Caco-2 (cell line): ENCODE measurements at regions not wholly inside any gene's neighbourhood (a gene's known extent, or its start where the extent isn't known, plus 50 kb on each side); places are given as distances from the start of the nearest gene placed in this dataset.

ENCODE experiments used
- BruUV-seq: library from RNA; stranded (reverse); fragments of 400-500 nt; replicated peaks from 2 replicates; lab custom pipeline; 2021; lab: Mats Ljungman, UMichigan
- CTCF ChIA-PET: fragments of 300-600 bp; sonication (Branson Sonifier 250); formaldehyde crosslinking; loops from one replicate; lab custom pipeline; 2022; ENCODE audit warnings: antibody characterized with exemption; lab: Charles Lee
- POLR2A ChIA-PET: fragments of 300-600 bp; sonication (Branson Sonifier 250); formaldehyde crosslinking; loops from one replicate; lab custom pipeline; 2022; ENCODE audit warnings: antibody characterized with exemption; lab: Charles Lee
- DNase-seq, 2 experiments: peaks; one replicate each; pipeline versions ENCODE4 v3.0.0 to v3.0.0-alpha.2; 2020 to 2022
- H3K27me3 ChIP-seq: replicated peaks from 2 replicates; pipeline ENCODE4 v1.6.0; 2011; ENCODE audit warnings: low read length; ENCODE audit not compliant: control insufficient read depth, insufficient read depth
- H3K36me3 ChIP-seq: 2 replicates; pipeline ENCODE4 v1.5.1; 2011; ENCODE audit warnings: low read length; ENCODE audit not compliant: control insufficient read depth, insufficient read depth
- H3K4me1 ChIP-seq: fragments of 250-450 bp; sonication (Bioruptor Pico); 2 replicates; pipeline ENCODE4 v1.5.1; 2020; ENCODE audit warnings: mild to moderate bottlenecking
- H3K4me3 ChIP-seq: 2 replicates; pipeline ENCODE4 v1.5.1; 2011; ENCODE audit warnings: low read depth, mild to moderate bottlenecking, control low read depth, low read length
- H3K9me3 ChIP-seq: fragments of 250-450 bp; sonication (Bioruptor Pico); 2 replicates; pipeline ENCODE4 v1.5.1; 2020; ENCODE audit warnings: mild to moderate bottlenecking, moderate library complexity
- H3K27ac Mint-ChIP-seq: one replicate; pipeline ENCODE4 v1.8.0; 2022; ENCODE audit warnings: mixed read lengths; ENCODE audit not compliant: unreplicated experiment
- H3K27me3 Mint-ChIP-seq: one replicate; pipeline ENCODE4 v1.8.0; 2022; ENCODE audit warnings: mixed read lengths; ENCODE audit not compliant: insufficient read depth, unreplicated experiment
- H3K36me3 Mint-ChIP-seq: one replicate; pipeline ENCODE4 v1.8.0; 2022; ENCODE audit warnings: mild to moderate bottlenecking, mixed read lengths; ENCODE audit not compliant: insufficient read depth, unreplicated experiment
- H3K4me1 Mint-ChIP-seq: one replicate; pipeline ENCODE4 v1.8.0; 2022; ENCODE audit warnings: low read depth, mixed read lengths; ENCODE audit not compliant: unreplicated experiment
- H3K4me3 Mint-ChIP-seq: one replicate; pipeline ENCODE4 v1.8.0; 2022; ENCODE audit warnings: mild to moderate bottlenecking, moderate library complexity, mixed read lengths; ENCODE audit not compliant: unreplicated experiment
- H3K9me3 Mint-ChIP-seq: one replicate; pipeline ENCODE4 v1.8.0; 2022; ENCODE audit warnings: mixed read lengths; ENCODE audit not compliant: unreplicated experiment
- CTCF ChIP-seq, 2 experiments: fragments of 200-600 bp in 1 of 2; IDR thresholded peaks; 1 replicate in 1 of 2; 2 replicates in 1 of 2; pipeline versions ENCODE4 v1.5.1 to v1.8.0; 2011 to 2022; ENCODE audit warnings: antibody characterized with exemption in 1 of 2, control low read depth in 1 of 2, inconsistent platforms in 1 of 2, low read depth in 1 of 2, low read length in 1 of 2, mild to moderate bottlenecking in 1 of 2, moderate library complexity in 1 of 2; ENCODE audit not compliant: insufficient read depth in 1 of 2, severe bottlenecking in 1 of 2, unreplicated experiment in 1 of 2
- intact Hi-C: fragments of 100-400 bp; cut with micrococcal nuclease; formaldehyde crosslinking; loops from one replicate; pipeline ENCODE4 v1.10.0; 2022; ENCODE audit not compliant: unreplicated experiment

- Mint-ChIP-seq H3K27ac (no peak overlapping the region), H3K27me3 (no peaks in the 10 kb centered on the region), H3K4me3 (no peak overlapping the region), H3K36me3 (no peaks in the 10 kb centered on the region), H3K9me3 (no peaks in the 10 kb centered on the region), H3K4me1 (peaks cover under 1% of the 10 kb centered on the region)
- BruUV-seq: no TSS peak
- intact Hi-C loops: no loop called here
- TF ChIP-seq CTCF (IDR thresholded peaks at IDR 0.05; ENCODE audit: insufficient read depth in 1 of 2, low read depth in 1 of 2, low read length in 1 of 2, severe bottlenecking in 1 of 2, unreplicated experiment in 1 of 2): no peak
- H3K4me1 ChIP-seq: peaks cover 23% of the 10 kb centered on the region
- CTCF ChIA-PET: no interaction called here
- no peaks in the 10 kb centered on the region for H3K36me3 ChIP-seq
- POLR2A ChIA-PET: no interaction called here
- H3K9me3 ChIP-seq: no peaks in the 10 kb centered on the region
- no peaks in the 10 kb centered on the region for H3K27me3 ChIP-seq
- no peak for DNase-seq
- H3K4me3 ChIP-seq: no peak overlapping the region
Measured at GRCh38 chr21:15204970-15205286, 140.1 kb upstream of the NRIP1 start.

GRCh38 chr21:15206514-15206913, 141.7 kb upstream of the NRIP1 start:
- Mint-ChIP-seq H3K9me3 (no peaks in the 10 kb centered on the region), H3K4me1 (peaks cover 12% of the 10 kb centered on the region), H3K27me3 (no peaks in the 10 kb centered on the region), H3K4me3 (no peak overlapping the region), H3K27ac (no peak overlapping the region), H3K36me3 (no peaks in the 10 kb centered on the region)
- BruUV-seq: no TSS peak
- H3K9me3 ChIP-seq: no peaks in the 10 kb centered on the region
- H3K27me3 ChIP-seq: no peaks in the 10 kb centered on the region
- H3K36me3 ChIP-seq: no peaks in the 10 kb centered on the region
- CTCF ChIA-PET: no interaction called here
- H3K4me1 ChIP-seq: peaks cover 34% of the 10 kb centered on the region
- no peak overlapping the region for H3K4me3 ChIP-seq
- intact Hi-C loops: no loop called here
- POLR2A ChIA-PET: no interaction called here
- no peak for TF ChIP-seq CTCF (IDR thresholded peaks at IDR 0.05; ENCODE audit: insufficient read depth in 1 of 2, low read depth in 1 of 2, low read length in 1 of 2, severe bottlenecking in 1 of 2, unreplicated experiment in 1 of 2)
- DNase-seq: no peak

GRCh38 chr21:15207231-15207630, 142.4 kb upstream of the NRIP1 start:
- H3K36me3 ChIP-seq: no peaks in the 10 kb centered on the region
- CTCF ChIA-PET: no interaction called here
- BruUV-seq: no TSS peak
- no peak for TF ChIP-seq CTCF (IDR thresholded peaks at IDR 0.05; ENCODE audit: insufficient read depth in 1 of 2, low read depth in 1 of 2, low read length in 1 of 2, severe bottlenecking in 1 of 2, unreplicated experiment in 1 of 2)
- no peaks in the 10 kb centered on the region for H3K27me3 ChIP-seq
- H3K9me3 Mint-ChIP-seq: no peaks in the 10 kb centered on the region
- no peaks in the 10 kb centered on the region for H3K36me3 Mint-ChIP-seq
- no peaks in the 10 kb centered on the region for H3K27me3 Mint-ChIP-seq
- DNase-seq: no peak
- H3K4me3 ChIP-seq: no peak overlapping the region
- peaks cover 12% of the 10 kb centered on the region for H3K4me1 Mint-ChIP-seq
- no peak overlapping the region for H3K27ac Mint-ChIP-seq
- H3K4me1 ChIP-seq: peaks cover 37% of the 10 kb centered on the region
- no peaks in the 10 kb centered on the region for H3K9me3 ChIP-seq
- POLR2A ChIA-PET: no interaction called here
- no peak overlapping the region for H3K4me3 Mint-ChIP-seq
- intact Hi-C loops: no loop called here
